PC-9 (cell line): ENCODE measurements at regions not wholly inside any gene's neighbourhood (a gene's known extent, or its start where the extent isn't known, plus 50 kb on each side); places are given as distances from the start of the nearest gene placed in this dataset.

Experiments used
- BruUV-seq: library from RNA; stranded (reverse); fragments of 400-500 nt; replicated peaks from 2 replicates; lab custom pipeline; 2021; lab: Mats Ljungman, UMichigan
- CTCF ChIA-PET: fragments of 300-600 bp; sonication (Branson Sonifier 250); formaldehyde crosslinking; loops from one replicate; lab custom pipeline; 2022; ENCODE audit warnings: antibody characterized with exemption; lab: Charles Lee
- POLR2A ChIA-PET: fragments of 300-600 bp; sonication (Branson Sonifier 250); formaldehyde crosslinking; loops from one replicate; lab custom pipeline; 2022; ENCODE audit warnings: antibody characterized with exemption; ENCODE audit not compliant: unreplicated experiment; lab: Charles Lee
- DNase-seq, 2 experiments: peaks; one replicate each; pipeline versions ENCODE4 v3.0.0 to v3.0.0-alpha.2; 2015 to 2022; ENCODE audit warnings: mixed read lengths in 1 of 2
- H2AFZ ChIP-seq: fragments of 200-600 bp; sonication (generic); 2 replicates; pipeline ENCODE4 v1.8.1; 2017; ENCODE audit warnings: antibody characterized with exemption
- H3F3A ChIP-seq: fragments of 200-600 bp; sonication (generic); 2 replicates; pipeline ENCODE4 v1.8.1; 2017; ENCODE audit warnings: antibody characterized with exemption, mild to moderate bottlenecking, low read depth; ENCODE audit not compliant: insufficient read depth
- H3K27ac ChIP-seq: fragments of 200-600 bp; sonication (generic); 2 replicates; pipeline ENCODE4 v1.6.1; 2016; ENCODE audit warnings: mixed run types
- H3K27me3 ChIP-seq: fragments of 200-600 bp; sonication (generic); 2 replicates; pipeline ENCODE4 v1.6.1; 2016; ENCODE audit warnings: low read depth, mixed run types; ENCODE audit not compliant: insufficient read depth
- H3K36me3 ChIP-seq: fragments of 200-600 bp; sonication (generic); 2 replicates; pipeline ENCODE4 v1.6.1; 2016; ENCODE audit warnings: low read depth, mixed run types
- H3K4me1 ChIP-seq: fragments of 200-600 bp; sonication (generic); replicated peaks from 2 replicates; pipeline ENCODE4 v1.6.1; 2016; ENCODE audit warnings: mixed run types; ENCODE audit not compliant: insufficient read depth
- H3K4me2 ChIP-seq: fragments of 200-600 bp; sonication (generic); 2 replicates; pipeline ENCODE4 v1.6.1; 2017; ENCODE audit warnings: mixed run types
- H3K4me3 ChIP-seq: fragments of 200-600 bp; sonication (generic); 2 replicates; pipeline ENCODE4 v1.6.1; 2016; ENCODE audit warnings: mixed run types
- H3K79me2 ChIP-seq: fragments of 200-600 bp; sonication (generic); 2 replicates; pipeline ENCODE4 v1.6.1; 2017; ENCODE audit warnings: low read depth, mixed run types
- H3K9me2 ChIP-seq: fragments of 200-600 bp; sonication (generic); 2 replicates; pipeline ENCODE4 v1.8.1; 2017; ENCODE audit warnings: mild to moderate bottlenecking; ENCODE audit not compliant: insufficient read depth
- H3K9me3 ChIP-seq: fragments of 200-600 bp; sonication (generic); 2 replicates; pipeline ENCODE4 v1.8.1; 2016; ENCODE audit warnings: low read depth; ENCODE audit not compliant: insufficient read depth
- H4K20me1 ChIP-seq: fragments of 200-600 bp; sonication (generic); 2 replicates; pipeline ENCODE4 v1.8.1; 2017; ENCODE audit not compliant: insufficient read depth
- CTCF ChIP-seq: fragments of 200-600 bp; sonication (generic); conservative IDR thresholded peaks from 2 replicates; pipeline ENCODE4 v1.6.1; 2017; ENCODE audit warnings: mixed run types, antibody characterized with exemption, mild to moderate bottlenecking, moderate library complexity
- EZH2 ChIP-seq: fragments of 200-600 bp; sonication (generic); IDR thresholded peaks from 2 replicates; pipeline ENCODE4 v1.8.0; 2017; ENCODE audit warnings: antibody characterized with exemption, low read depth
- intact Hi-C: fragments of 100-400 bp; cut with micrococcal nuclease; formaldehyde crosslinking; loops from one replicate; pipeline ENCODE4 v1.10.0; 2022; ENCODE audit not compliant: unreplicated experiment

- intact Hi-C loops: no loop called here
- peaks cover 62% of the 10 kb centered on the region for H3K4me1 ChIP-seq
- H3K9me3 ChIP-seq: no peaks in the 10 kb centered on the region; the same call in 1 of the 2 replicates
- H3K36me3 ChIP-seq: no peaks in the 10 kb centered on the region
- peak overlapping the region; percentile 96 for H3K27ac ChIP-seq
- H3K79me2 ChIP-seq: no peaks in the 10 kb centered on the region
- peak overlapping the region; percentile 61 for H3K4me2 ChIP-seq
- no peaks in the 10 kb centered on the region for H3K9me2 ChIP-seq
- CTCF ChIA-PET: no interaction called here
- no peak overlapping the region for H2AFZ ChIP-seq
- POLR2A ChIA-PET: interaction anchor here (0.6 kb wide), 1 partner anchor 82 kb away, joined by 5 read pairs; no protein-coding TSS in a partner anchor
- no peak for DNase-seq
- BruUV-seq: no TSS peak
- no peaks in the 10 kb centered on the region for H4K20me1 ChIP-seq
- H3F3A ChIP-seq: peaks cover 34% of the 10 kb centered on the region
- TF ChIP-seq EZH2: no peak
- TF ChIP-seq CTCF: no peak
- H3K4me3 ChIP-seq: no peak overlapping the region
- no peaks in the 10 kb centered on the region for H3K27me3 ChIP-seq
Observed at GRCh38 chr6:47117314-47117713, 75.2 kb upstream of the ADGRF1 start.

- H3K27ac ChIP-seq: peak overlapping the region; percentile 96
Observed at GRCh38 chr6:47116606-47117005, 74.5 kb upstream of the ADGRF1 start.

GRCh38 chr6:47116086-47116485 lies 74.0 kb upstream of the ADGRF1 start:
- Histone ChIP-seq H2AFZ (no peak overlapping the region), H3F3A (peaks cover 43% of the 10 kb centered on the region), H3K9me3 (no peaks in the 10 kb centered on the region), H3K4me1 (peaks cover 74% of the 10 kb centered on the region), H3K4me2 (peak overlapping the region; percentile 61), H3K4me3 (no peak overlapping the region), H3K9me2 (no peaks in the 10 kb centered on the region), H3K36me3 (no peaks in the 10 kb centered on the region), H3K79me2 (no peaks in the 10 kb centered on the region), H4K20me1 (no peaks in the 10 kb centered on the region), H3K27me3 (no peaks in the 10 kb centered on the region), H3K27ac (peak overlapping the region; percentile 96)
- intact Hi-C loops: loop anchor here (1.0 kb wide), 2 partner anchors 19 to 37 kb away; no protein-coding TSS in a partner anchor
- peak in 1 of 2 experiments; percentile 57 for DNase-seq
- BruUV-seq: TSS peak; percentile 93
- POLR2A ChIA-PET: interaction anchor here (0.5 kb wide), 1 partner anchor 19 kb away, joined by 5 read pairs; no protein-coding TSS in a partner anchor
- CTCF ChIA-PET: interaction anchor here (1.0 kb wide), 1 partner anchor 54 kb away, joined by 12 read pairs; no protein-coding TSS in a partner anchor
- TF ChIP-seq EZH2 (no peak), CTCF (no peak)

More at GRCh38 chr6:47116606-47117005, 74.5 kb upstream of the ADGRF1 start:
- TF ChIP-seq CTCF (no peak), EZH2 (no peak)
- no peaks in the 10 kb centered on the region for H3K27me3 ChIP-seq
- intact Hi-C loops: loop anchor here (1.0 kb wide), 2 partner anchors 19 to 37 kb away; no protein-coding TSS in a partner anchor
- peaks cover 69% of the 10 kb centered on the region for H3K4me1 ChIP-seq
- no peaks in the 10 kb centered on the region for H3K79me2 ChIP-seq
- no peak overlapping the region for H2AFZ ChIP-seq
- H4K20me1 ChIP-seq: no peaks in the 10 kb centered on the region
- peaks cover 38% of the 10 kb centered on the region for H3F3A ChIP-seq
- no peaks in the 10 kb centered on the region for H3K36me3 ChIP-seq
- no peaks in the 10 kb centered on the region for H3K9me3 ChIP-seq
- no TSS peak for BruUV-seq
- ChIA-PET CTCF (interaction anchor here (1.0 kb wide), 1 partner anchor 54 kb away, joined by 12 read pairs; no protein-coding TSS in a partner anchor), POLR2A (interaction anchor here (0.5 to 0.7 kb wide), 3 partner anchors 19 to 140 kb away, joined by 5 to 15 read pairs (median 5); no protein-coding TSS in a partner anchor)
- no peak overlapping the region for H3K4me3 ChIP-seq
- peak; percentile 72 to 94 for DNase-seq
- peak overlapping the region; percentile 61 for H3K4me2 ChIP-seq
- H3K9me2 ChIP-seq: no peaks in the 10 kb centered on the region
